ENCODE measurements at regions not wholly inside any gene's neighbourhood (a gene's known extent, or its start where the extent isn't known, plus 50 kb on each side); places are given as distances from the start of the nearest gene placed in this dataset.

DNA sequence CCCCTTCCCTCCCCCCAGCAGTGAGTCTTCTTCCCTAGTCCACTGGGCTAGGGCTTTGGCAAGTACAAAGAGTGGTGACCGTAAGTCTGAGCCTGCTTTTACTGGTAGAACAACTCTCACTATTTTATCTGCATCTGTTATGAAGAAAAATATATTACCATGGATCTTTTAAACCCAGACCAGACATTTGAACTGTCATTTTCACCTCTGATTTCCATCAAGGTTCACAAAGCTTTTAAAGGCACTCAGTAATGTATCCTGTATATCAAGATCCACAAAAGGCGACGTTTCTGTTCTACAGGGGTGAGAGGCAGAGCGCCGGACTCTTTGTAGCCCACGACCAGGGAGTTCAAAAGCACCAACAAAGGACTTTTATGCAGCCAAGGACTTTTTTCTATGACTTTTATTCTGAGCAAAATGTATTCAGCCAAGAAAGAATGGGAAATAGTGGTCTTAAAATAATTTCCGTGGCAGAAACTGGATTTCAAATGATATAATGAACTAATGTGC lies 388.3 kb downstream of the ANXA1 start:
- TF ChIP-seq, protein P1, sequence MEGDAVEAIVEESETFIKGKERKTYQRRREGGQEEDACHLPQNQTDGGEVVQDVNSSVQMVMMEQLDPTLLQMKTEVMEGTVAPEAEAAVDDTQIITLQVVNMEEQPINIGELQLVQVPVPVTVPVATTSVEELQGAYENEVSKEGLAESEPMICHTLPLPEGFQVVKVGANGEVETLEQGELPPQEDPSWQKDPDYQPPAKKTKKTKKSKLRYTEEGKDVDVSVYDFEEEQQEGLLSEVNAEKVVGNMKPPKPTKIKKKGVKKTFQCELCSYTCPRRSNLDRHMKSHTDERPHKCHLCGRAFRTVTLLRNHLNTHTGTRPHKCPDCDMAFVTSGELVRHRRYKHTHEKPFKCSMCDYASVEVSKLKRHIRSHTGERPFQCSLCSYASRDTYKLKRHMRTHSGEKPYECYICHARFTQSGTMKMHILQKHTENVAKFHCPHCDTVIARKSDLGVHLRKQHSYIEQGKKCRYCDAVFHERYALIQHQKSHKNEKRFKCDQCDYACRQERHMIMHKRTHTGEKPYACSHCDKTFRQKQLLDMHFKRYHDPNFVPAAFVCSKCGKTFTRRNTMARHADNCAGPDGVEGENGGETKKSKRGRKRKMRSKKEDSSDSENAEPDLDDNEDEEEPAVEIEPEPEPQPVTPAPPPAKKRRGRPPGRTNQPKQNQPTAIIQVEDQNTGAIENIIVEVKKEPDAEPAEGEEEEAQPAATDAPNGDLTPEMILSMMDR (conservative IDR thresholded peaks at IDR 0.05; ENCODE audit: low read depth in 2 of 2) = no peak
- TF ChIP-seq STAT1 (IDR thresholded peaks at IDR 0.05; ENCODE audit: unreplicated experiment) = no peak
- no peak for TF ChIP-seq JUNB (IDR thresholded peaks at IDR 0.05; ENCODE audit: unreplicated experiment)
- no peak for TF ChIP-seq POLR2AphosphoS5 (IDR thresholded peaks at IDR 0.05; ENCODE audit: low read depth)
- TF ChIP-seq EZH2phosphoT487 (IDR thresholded peaks at IDR 0.05; ENCODE audit: unreplicated experiment) = no peak
- TF ChIP-seq, protein P2, sequence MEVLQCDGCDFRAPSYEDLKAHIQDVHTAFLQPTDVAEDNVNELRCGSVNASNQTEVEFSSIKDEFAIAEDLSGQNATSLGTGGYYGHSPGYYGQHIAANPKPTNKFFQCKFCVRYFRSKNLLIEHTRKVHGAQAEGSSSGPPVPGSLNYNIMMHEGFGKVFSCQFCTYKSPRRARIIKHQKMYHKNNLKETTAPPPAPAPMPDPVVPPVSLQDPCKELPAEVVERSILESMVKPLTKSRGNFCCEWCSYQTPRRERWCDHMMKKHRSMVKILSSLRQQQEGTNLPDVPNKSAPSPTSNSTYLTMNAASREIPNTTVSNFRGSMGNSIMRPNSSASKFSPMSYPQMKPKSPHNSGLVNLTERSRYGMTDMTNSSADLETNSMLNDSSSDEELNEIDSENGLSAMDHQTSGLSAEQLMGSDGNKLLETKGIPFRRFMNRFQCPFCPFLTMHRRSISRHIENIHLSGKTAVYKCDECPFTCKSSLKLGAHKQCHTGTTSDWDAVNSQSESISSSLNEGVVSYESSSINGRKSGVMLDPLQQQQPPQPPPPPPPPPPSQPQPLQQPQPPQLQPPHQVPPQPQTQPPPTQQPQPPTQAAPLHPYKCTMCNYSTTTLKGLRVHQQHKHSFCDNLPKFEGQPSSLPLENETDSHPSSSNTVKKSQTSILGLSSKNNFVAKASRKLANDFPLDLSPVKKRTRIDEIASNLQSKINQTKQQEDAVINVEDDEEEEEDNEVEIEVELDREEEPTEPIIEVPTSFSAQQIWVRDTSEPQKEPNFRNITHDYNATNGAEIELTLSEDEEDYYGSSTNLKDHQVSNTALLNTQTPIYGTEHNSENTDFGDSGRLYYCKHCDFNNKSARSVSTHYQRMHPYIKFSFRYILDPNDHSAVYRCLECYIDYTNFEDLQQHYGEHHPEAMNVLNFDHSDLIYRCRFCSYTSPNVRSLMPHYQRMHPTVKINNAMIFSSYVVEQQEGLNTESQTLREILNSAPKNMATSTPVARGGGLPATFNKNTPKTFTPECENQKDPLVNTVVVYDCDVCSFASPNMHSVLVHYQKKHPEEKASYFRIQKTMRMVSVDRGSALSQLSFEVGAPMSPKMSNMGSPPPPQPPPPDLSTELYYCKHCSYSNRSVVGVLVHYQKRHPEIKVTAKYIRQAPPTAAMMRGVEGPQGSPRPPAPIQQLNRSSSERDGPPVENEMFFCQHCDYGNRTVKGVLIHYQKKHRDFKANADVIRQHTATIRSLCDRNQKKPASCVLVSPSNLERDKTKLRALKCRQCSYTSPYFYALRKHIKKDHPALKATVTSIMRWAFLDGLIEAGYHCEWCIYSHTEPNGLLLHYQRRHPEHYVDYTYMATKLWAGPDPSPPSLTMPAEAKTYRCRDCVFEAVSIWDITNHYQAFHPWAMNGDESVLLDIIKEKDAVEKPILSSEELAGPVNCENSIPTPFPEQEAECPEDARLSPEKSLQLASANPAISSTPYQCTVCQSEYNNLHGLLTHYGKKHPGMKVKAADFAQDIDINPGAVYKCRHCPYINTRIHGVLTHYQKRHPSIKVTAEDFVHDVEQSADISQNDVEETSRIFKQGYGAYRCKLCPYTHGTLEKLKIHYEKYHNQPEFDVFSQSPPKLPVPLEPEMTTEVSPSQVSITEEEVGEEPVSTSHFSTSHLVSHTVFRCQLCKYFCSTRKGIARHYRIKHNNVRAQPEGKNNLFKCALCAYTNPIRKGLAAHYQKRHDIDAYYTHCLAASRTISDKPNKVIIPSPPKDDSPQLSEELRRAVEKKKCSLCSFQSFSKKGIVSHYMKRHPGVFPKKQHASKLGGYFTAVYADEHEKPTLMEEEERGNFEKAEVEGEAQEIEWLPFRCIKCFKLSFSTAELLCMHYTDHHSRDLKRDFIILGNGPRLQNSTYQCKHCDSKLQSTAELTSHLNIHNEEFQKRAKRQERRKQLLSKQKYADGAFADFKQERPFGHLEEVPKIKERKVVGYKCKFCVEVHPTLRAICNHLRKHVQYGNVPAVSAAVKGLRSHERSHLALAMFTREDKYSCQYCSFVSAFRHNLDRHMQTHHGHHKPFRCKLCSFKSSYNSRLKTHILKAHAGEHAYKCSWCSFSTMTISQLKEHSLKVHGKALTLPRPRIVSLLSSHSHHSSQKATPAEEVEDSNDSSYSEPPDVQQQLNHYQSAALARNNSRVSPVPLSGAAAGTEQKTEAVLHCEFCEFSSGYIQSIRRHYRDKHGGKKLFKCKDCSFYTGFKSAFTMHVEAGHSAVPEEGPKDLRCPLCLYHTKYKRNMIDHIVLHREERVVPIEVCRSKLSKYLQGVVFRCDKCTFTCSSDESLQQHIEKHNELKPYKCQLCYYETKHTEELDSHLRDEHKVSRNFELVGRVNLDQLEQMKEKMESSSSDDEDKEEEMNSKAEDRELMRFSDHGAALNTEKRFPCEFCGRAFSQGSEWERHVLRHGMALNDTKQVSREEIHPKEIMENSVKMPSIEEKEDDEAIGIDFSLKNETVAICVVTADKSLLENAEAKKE (CRISPR knock-in tag; IDR thresholded peaks at IDR 0.05) = no peak
- TF ChIP-seq, protein P3, sequence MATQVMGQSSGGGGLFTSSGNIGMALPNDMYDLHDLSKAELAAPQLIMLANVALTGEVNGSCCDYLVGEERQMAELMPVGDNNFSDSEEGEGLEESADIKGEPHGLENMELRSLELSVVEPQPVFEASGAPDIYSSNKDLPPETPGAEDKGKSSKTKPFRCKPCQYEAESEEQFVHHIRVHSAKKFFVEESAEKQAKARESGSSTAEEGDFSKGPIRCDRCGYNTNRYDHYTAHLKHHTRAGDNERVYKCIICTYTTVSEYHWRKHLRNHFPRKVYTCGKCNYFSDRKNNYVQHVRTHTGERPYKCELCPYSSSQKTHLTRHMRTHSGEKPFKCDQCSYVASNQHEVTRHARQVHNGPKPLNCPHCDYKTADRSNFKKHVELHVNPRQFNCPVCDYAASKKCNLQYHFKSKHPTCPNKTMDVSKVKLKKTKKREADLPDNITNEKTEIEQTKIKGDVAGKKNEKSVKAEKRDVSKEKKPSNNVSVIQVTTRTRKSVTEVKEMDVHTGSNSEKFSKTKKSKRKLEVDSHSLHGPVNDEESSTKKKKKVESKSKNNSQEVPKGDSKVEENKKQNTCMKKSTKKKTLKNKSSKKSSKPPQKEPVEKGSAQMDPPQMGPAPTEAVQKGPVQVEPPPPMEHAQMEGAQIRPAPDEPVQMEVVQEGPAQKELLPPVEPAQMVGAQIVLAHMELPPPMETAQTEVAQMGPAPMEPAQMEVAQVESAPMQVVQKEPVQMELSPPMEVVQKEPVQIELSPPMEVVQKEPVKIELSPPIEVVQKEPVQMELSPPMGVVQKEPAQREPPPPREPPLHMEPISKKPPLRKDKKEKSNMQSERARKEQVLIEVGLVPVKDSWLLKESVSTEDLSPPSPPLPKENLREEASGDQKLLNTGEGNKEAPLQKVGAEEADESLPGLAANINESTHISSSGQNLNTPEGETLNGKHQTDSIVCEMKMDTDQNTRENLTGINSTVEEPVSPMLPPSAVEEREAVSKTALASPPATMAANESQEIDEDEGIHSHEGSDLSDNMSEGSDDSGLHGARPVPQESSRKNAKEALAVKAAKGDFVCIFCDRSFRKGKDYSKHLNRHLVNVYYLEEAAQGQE (IDR thresholded peaks at IDR 0.05; ENCODE audit: unreplicated experiment) = no peak
- no peak for TF ChIP-seq ZNF331 (CRISPR knock-in tag; IDR thresholded peaks at IDR 0.05; ENCODE audit: low read depth)
- no peak for TF ChIP-seq EZH2 (IDR thresholded peaks at IDR 0.05; ENCODE audit: low read depth, unreplicated experiment)
- TF ChIP-seq CREB1 (CRISPR knock-in tag; IDR thresholded peaks at IDR 0.05; ENCODE audit: low read depth) = no peak
